A673 (cell line): ENCODE measurements at regions not wholly inside any gene's neighbourhood (a gene's known extent, or its start where the extent isn't known, plus 50 kb on each side); places are given as distances from the start of the nearest gene placed in this dataset.

Experiments
- EZH2 ChIP-seq: fragments of 200-600 bp; sonication (generic); IDR thresholded peaks from 2 replicates; pipeline ENCODE4 v1.6.1; 2017; ENCODE audit warnings: borderline replicate concordance, low read depth, mild to moderate bottlenecking, mixed read lengths, antibody characterized with exemption, low read length; ENCODE audit not compliant: poor library complexity, severe bottlenecking
- TF ChIP-seq, protein P1 (sequence below): fragments of 300-800, 200-600 bp; sonication (generic); conservative IDR thresholded peaks from 2 replicates; pipeline ENCODE4 v1.5.1; 2017; ENCODE audit warnings: low read depth, mild to moderate bottlenecking, antibody characterized with exemption, low read length, moderate library complexity, mixed read lengths

DNA sequence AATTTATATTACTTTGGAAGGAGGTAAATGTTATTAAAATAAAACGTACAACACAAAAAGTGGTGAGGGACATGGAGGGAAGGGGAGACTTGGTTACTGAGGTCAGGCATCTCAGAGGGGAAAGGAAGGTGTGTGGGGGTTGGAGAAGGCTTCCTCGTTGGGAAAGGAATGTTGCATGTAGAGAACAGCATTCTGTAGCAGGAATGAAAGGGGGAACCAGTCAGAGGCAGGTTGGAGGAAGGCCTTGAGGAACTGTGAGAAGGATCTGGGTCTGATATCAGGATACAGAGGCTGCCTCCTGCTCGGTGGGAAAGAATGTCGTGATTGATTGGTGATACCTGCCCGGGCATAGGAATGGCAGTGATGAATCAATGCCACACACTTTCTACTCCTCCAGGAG is 103.3 kb upstream of the ZFHX3 start:
- TF ChIP-seq, protein P1, sequence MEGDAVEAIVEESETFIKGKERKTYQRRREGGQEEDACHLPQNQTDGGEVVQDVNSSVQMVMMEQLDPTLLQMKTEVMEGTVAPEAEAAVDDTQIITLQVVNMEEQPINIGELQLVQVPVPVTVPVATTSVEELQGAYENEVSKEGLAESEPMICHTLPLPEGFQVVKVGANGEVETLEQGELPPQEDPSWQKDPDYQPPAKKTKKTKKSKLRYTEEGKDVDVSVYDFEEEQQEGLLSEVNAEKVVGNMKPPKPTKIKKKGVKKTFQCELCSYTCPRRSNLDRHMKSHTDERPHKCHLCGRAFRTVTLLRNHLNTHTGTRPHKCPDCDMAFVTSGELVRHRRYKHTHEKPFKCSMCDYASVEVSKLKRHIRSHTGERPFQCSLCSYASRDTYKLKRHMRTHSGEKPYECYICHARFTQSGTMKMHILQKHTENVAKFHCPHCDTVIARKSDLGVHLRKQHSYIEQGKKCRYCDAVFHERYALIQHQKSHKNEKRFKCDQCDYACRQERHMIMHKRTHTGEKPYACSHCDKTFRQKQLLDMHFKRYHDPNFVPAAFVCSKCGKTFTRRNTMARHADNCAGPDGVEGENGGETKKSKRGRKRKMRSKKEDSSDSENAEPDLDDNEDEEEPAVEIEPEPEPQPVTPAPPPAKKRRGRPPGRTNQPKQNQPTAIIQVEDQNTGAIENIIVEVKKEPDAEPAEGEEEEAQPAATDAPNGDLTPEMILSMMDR = no peak
- TF ChIP-seq EZH2 = no peak
